OCI-LY7 (cell line): ENCODE measurements at regions not wholly inside any gene's neighbourhood (a gene's known extent, or its start where the extent isn't known, plus 50 kb on each side); places are given as distances from the start of the nearest gene placed in this dataset.

Experiments
- EZH2phosphoT487 ChIP-seq: fragments of 200-600 bp; sonication (generic); IDR thresholded peaks from 2 replicates; pipeline ENCODE4 v1.6.1; 2018; ENCODE audit warnings: low read depth, borderline replicate concordance, mild to moderate bottlenecking, mixed run types, antibody characterized with exemption, low read length, moderate library complexity, mixed read lengths
- TF ChIP-seq, protein P1 (sequence below): fragments of 200-600 bp; sonication (generic); conservative IDR thresholded peaks from 2 replicates; pipeline ENCODE4 v1.5.1; 2014; ENCODE audit warnings: mild to moderate bottlenecking, antibody characterized with exemption, low read length, moderate library complexity, mixed read lengths

DNA sequence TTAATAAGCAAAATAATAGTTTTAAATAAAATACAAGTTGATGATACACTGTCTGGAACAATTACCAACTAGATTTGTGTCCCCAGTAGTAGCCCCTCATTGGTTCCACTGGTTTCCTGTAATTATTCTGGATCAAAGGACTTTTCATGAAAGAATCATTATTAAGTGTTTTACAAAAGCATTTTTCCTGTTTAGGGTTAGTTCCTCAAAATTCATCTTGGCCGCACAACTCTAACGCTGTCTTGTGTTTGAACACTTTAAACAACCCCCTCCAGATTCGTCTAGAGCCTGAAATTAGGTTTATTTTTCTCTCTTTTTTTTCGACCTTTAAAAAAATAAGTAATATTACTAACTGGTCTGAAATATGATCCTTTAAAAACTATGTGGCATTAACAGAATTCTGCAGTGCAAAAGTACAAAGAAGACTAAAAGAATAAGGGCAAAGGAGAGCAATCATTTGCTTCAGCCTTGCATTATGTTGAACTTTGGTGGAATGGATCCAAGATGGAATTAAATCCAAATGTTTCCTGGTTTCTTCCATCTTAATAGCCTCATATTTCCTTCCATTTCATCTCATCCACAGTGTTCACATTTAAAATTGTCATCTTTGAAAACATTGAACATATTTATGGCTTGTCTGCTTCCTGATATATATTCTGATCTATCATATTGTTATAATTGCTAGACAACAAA, 678.4 kb downstream of the IRS1 start:
- TF ChIP-seq, protein P1, sequence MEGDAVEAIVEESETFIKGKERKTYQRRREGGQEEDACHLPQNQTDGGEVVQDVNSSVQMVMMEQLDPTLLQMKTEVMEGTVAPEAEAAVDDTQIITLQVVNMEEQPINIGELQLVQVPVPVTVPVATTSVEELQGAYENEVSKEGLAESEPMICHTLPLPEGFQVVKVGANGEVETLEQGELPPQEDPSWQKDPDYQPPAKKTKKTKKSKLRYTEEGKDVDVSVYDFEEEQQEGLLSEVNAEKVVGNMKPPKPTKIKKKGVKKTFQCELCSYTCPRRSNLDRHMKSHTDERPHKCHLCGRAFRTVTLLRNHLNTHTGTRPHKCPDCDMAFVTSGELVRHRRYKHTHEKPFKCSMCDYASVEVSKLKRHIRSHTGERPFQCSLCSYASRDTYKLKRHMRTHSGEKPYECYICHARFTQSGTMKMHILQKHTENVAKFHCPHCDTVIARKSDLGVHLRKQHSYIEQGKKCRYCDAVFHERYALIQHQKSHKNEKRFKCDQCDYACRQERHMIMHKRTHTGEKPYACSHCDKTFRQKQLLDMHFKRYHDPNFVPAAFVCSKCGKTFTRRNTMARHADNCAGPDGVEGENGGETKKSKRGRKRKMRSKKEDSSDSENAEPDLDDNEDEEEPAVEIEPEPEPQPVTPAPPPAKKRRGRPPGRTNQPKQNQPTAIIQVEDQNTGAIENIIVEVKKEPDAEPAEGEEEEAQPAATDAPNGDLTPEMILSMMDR: no peak
- no peak for TF ChIP-seq EZH2phosphoT487
